GM12878 (cell line): ENCODE measurements at regions not wholly inside any gene's neighbourhood (a gene's known extent, or its start where the extent isn't known, plus 50 kb on each side); places are given as distances from the start of the nearest gene placed in this dataset.

Experiments used
- BCL3 ChIP-seq: IDR thresholded peaks from 2 replicates; pipeline ENCODE4 v1.6.1; 2011; ENCODE audit warnings: borderline replicate concordance, low read depth, mild to moderate bottlenecking, moderate library complexity, low read length; ENCODE audit not compliant: insufficient read depth, poor library complexity, severe bottlenecking
- DPF2 ChIP-seq: fragments of 450-650 bp; IDR thresholded peaks from 2 replicates; pipeline ENCODE4 v1.6.1; 2017; ENCODE audit warnings: mild to moderate bottlenecking
- EGR1 ChIP-seq, 2 experiments: IDR thresholded peaks; 1 replicate in 1 of 2; 2 replicates in 1 of 2; pipeline ENCODE4 v1.6.1; 2011 to 2012; ENCODE audit warnings: low read depth in 2 of 2, low read length in 2 of 2, borderline replicate concordance in 1 of 2, mild to moderate bottlenecking in 1 of 2, moderate library complexity in 1 of 2
- EP300 ChIP-seq, 2 experiments: fragments of 150-350 bp in 1 of 2; IDR thresholded peaks; 2 replicates each; pipeline ENCODE4 v1.6.1; 2011 to 2012; ENCODE audit warnings: low read depth in 2 of 2, low read length in 2 of 2, borderline replicate concordance in 1 of 2, improper control_type of control experiment in 1 of 2, inconsistent platforms in 1 of 2; ENCODE audit not compliant: control insufficient read depth in 1 of 2
- GABPA ChIP-seq: IDR thresholded peaks from 2 replicates; pipeline ENCODE4 v1.6.1; 2014; ENCODE audit warnings: antibody characterized with exemption, low read depth, mild to moderate bottlenecking, inconsistent platforms
- HDGF ChIP-seq: fragments of 450-650 bp; IDR thresholded peaks from 2 replicates; pipeline ENCODE4 v1.6.1; 2016; ENCODE audit warnings: antibody characterized with exemption
- IKZF2 ChIP-seq, 2 experiments: fragments of 450-650 bp; IDR thresholded peaks; 2 replicates each; pipeline ENCODE4 v1.6.1; 2017; ENCODE audit warnings: mild to moderate bottlenecking in 2 of 2, moderate library complexity in 2 of 2
- JUND ChIP-seq: IDR thresholded peaks from 2 replicates; pipeline ENCODE4 v1.6.1; 2012; ENCODE audit warnings: low read depth, mild to moderate bottlenecking, low read length, improper control_type of control experiment, moderate library complexity
- NFXL1 ChIP-seq: fragments of 450-650 bp; IDR thresholded peaks from 2 replicates; pipeline ENCODE4 v1.6.1; 2017; ENCODE audit warnings: antibody characterized with exemption, mild to moderate bottlenecking, borderline replicate concordance
- NRF1 ChIP-seq: conservative IDR thresholded peaks from 2 replicates; pipeline ENCODE4 v1.6.1; 2011; ENCODE audit warnings: mild to moderate bottlenecking, low read depth, low read length, improper control_type of control experiment
- SUPT20H ChIP-seq: IDR thresholded peaks from 2 replicates; pipeline ENCODE4 v1.6.1; 2011; ENCODE audit warnings: low read depth, mild to moderate bottlenecking, low read length, moderate library complexity, borderline replicate concordance; ENCODE audit not compliant: control insufficient read depth
- TCF12 ChIP-seq: IDR thresholded peaks from 2 replicates; pipeline ENCODE4 v1.6.1; 2011; ENCODE audit warnings: low read depth, mild to moderate bottlenecking, low read length
- TF ChIP-seq, protein P1 (sequence below): IDR thresholded peaks from 2 replicates; pipeline ENCODE4 v1.6.1; 2012; ENCODE audit warnings: low read depth, low read length, improper control_type of control experiment
- TF ChIP-seq, protein P2 (sequence below): fragments of 150-350 bp; IDR thresholded peaks from 2 replicates; pipeline ENCODE4 v1.6.1; 2014; ENCODE audit warnings: mild to moderate bottlenecking, low read depth, low read length
- TF ChIP-seq, protein P3 (sequence below): IDR thresholded peaks from 2 replicates; pipeline ENCODE4 v1.6.1; 2011; ENCODE audit warnings: borderline replicate concordance, low read depth, mild to moderate bottlenecking, moderate library complexity, mixed read lengths, low read length; ENCODE audit not compliant: insufficient read depth; ENCODE audit errors: extremely low read length
- TF ChIP-seq, protein P4 (sequence below): fragments of 150-350 bp; IDR thresholded peaks from 2 replicates; pipeline ENCODE4 v1.6.1; 2016; ENCODE audit warnings: low read depth, low read length

- TF ChIP-seq EGR1 (IDR thresholded peaks at IDR 0.05; ENCODE audit: borderline replicate concordance in 1 of 2, low read depth in 2 of 2, low read length in 2 of 2) (no peak), IKZF2 (IDR thresholded peaks at IDR 0.05) (peak; percentile 31 to 60; a peak in 2 of 4 replicates), EP300 (IDR thresholded peaks at IDR 0.05; ENCODE audit: borderline replicate concordance in 1 of 2, control insufficient read depth in 1 of 2, low read depth in 2 of 2, low read length in 2 of 2) (peak in 1 of 2 experiments; percentile 21; a peak in 1 of 4 replicates), NFXL1 (no peak), JUND (peak; percentile 58; the same call in 1 of the 2 replicates), SUPT20H (no peak), TCF12 (no peak), DPF2 (peak; percentile 48; the same call in 1 of the 2 replicates), NRF1 (no peak), HDGF (no peak), GABPA (no peak), BCL3 (no peak)
- TF ChIP-seq, protein P1, sequence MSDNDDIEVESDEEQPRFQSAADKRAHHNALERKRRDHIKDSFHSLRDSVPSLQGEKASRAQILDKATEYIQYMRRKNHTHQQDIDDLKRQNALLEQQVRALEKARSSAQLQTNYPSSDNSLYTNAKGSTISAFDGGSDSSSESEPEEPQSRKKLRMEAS = no peak
- TF ChIP-seq, protein P2, sequence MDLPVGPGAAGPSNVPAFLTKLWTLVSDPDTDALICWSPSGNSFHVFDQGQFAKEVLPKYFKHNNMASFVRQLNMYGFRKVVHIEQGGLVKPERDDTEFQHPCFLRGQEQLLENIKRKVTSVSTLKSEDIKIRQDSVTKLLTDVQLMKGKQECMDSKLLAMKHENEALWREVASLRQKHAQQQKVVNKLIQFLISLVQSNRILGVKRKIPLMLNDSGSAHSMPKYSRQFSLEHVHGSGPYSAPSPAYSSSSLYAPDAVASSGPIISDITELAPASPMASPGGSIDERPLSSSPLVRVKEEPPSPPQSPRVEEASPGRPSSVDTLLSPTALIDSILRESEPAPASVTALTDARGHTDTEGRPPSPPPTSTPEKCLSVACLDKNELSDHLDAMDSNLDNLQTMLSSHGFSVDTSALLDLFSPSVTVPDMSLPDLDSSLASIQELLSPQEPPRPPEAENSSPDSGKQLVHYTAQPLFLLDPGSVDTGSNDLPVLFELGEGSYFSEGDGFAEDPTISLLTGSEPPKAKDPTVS = no peak
- TF ChIP-seq, protein P3, sequence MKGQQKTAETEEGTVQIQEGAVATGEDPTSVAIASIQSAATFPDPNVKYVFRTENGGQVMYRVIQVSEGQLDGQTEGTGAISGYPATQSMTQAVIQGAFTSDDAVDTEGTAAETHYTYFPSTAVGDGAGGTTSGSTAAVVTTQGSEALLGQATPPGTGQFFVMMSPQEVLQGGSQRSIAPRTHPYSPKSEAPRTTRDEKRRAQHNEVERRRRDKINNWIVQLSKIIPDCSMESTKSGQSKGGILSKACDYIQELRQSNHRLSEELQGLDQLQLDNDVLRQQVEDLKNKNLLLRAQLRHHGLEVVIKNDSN = no peak
- TF ChIP-seq, protein P4, sequence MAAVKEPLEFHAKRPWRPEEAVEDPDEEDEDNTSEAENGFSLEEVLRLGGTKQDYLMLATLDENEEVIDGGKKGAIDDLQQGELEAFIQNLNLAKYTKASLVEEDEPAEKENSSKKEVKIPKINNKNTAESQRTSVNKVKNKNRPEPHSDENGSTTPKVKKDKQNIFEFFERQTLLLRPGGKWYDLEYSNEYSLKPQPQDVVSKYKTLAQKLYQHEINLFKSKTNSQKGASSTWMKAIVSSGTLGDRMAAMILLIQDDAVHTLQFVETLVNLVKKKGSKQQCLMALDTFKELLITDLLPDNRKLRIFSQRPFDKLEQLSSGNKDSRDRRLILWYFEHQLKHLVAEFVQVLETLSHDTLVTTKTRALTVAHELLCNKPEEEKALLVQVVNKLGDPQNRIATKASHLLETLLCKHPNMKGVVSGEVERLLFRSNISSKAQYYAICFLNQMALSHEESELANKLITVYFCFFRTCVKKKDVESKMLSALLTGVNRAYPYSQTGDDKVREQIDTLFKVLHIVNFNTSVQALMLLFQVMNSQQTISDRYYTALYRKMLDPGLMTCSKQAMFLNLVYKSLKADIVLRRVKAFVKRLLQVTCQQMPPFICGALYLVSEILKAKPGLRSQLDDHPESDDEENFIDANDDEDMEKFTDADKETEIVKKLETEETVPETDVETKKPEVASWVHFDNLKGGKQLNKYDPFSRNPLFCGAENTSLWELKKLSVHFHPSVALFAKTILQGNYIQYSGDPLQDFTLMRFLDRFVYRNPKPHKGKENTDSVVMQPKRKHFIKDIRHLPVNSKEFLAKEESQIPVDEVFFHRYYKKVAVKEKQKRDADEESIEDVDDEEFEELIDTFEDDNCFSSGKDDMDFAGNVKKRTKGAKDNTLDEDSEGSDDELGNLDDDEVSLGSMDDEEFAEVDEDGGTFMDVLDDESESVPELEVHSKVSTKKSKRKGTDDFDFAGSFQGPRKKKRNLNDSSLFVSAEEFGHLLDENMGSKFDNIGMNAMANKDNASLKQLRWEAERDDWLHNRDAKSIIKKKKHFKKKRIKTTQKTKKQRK = no peak
These were observed 214.5 kb upstream of the CDH9 start (continued) for GRCh38 chr5:27252911-27253310.
